GM06990 (cell line): ENCODE measurements at regions not wholly inside any gene's neighbourhood (a gene's known extent, or its start where the extent isn't known, plus 50 kb on each side); places are given as distances from the start of the nearest gene placed in this dataset.

Experiments
- DNase-seq: peaks from one replicate; pipeline ENCODE4 v3.0.0-alpha.2; 2011; ENCODE audit not compliant: insufficient read length; ENCODE audit errors: extremely low read depth
- H3K27me3 ChIP-seq: replicated peaks from 2 replicates; pipeline ENCODE4 v1.6.0; 2011; ENCODE audit warnings: low read length; ENCODE audit not compliant: control insufficient read depth, insufficient read depth
- H3K36me3 ChIP-seq: 2 replicates; pipeline ENCODE4 v1.5.1; 2011; ENCODE audit warnings: low read length; ENCODE audit not compliant: control insufficient read depth, insufficient read depth
- H3K4me3 ChIP-seq: replicated peaks from 2 replicates; pipeline ENCODE4 v1.5.1; 2011; ENCODE audit warnings: low read depth, mild to moderate bottlenecking, control low read depth, low read length
- TF ChIP-seq, protein P1 (sequence below): IDR thresholded peaks from 2 replicates; pipeline ENCODE4 v1.5.1; 2011; ENCODE audit warnings: low read length, control low read depth, mild to moderate bottlenecking, inconsistent platforms; ENCODE audit not compliant: insufficient read depth, poor library complexity, severe bottlenecking

DNA sequence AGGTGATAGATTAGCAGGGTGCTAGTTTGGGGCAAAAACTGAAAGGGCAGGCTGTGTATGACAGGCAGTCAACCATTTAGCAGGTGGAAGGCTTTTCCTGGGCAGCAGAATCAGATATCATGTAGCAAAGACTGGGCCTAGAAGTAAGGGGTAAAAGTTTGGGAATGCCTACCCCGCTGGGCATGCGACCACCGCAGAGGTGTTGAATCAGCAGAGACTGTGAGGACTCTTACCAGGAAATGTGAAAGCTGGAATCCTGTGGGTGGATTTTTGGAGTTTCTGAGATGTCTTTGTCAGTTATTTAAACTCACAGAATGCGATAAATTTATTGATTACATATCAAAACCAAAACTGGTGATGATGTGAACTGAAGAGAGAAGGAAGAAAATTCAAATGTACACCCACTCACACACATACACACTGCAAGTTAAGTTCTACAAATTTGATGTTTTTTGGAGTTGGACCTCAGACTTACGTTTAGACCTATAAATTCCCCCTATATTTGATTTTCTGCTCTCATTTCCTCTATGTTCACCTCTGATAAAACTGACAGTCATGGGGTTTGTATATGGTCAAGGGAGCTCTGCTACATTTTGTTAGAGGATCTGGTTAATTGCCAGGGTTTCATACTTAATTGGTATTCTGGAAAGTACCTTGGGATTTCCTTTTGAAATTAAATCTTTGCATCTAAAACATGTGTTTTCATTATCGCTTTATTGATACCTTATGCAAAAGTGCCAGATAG lies 333.6 kb downstream of the CSNK1G3 start:
- no peaks in the 10 kb centered on the region for H3K36me3 ChIP-seq
- TF ChIP-seq, protein P1, sequence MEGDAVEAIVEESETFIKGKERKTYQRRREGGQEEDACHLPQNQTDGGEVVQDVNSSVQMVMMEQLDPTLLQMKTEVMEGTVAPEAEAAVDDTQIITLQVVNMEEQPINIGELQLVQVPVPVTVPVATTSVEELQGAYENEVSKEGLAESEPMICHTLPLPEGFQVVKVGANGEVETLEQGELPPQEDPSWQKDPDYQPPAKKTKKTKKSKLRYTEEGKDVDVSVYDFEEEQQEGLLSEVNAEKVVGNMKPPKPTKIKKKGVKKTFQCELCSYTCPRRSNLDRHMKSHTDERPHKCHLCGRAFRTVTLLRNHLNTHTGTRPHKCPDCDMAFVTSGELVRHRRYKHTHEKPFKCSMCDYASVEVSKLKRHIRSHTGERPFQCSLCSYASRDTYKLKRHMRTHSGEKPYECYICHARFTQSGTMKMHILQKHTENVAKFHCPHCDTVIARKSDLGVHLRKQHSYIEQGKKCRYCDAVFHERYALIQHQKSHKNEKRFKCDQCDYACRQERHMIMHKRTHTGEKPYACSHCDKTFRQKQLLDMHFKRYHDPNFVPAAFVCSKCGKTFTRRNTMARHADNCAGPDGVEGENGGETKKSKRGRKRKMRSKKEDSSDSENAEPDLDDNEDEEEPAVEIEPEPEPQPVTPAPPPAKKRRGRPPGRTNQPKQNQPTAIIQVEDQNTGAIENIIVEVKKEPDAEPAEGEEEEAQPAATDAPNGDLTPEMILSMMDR, result no peak

DNA sequence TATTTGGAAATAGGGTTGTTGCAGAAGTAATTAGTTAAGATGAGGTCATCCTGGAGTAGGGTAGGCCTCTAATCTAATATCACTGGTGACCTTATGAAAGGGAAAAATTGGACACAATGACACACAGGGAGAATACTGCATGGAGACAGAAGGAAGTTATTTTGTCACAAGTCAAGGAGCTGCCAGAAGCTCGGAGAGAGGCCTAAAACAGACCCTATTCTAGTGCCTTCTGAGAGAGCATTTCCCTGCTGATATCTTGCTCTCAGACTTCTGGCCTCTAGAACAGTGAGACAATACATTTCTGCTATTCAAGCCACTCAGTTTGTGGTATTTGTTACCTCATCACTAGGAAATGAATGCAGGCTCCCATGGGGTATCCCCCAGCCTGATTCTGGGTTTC lies 332.9 kb downstream of the CSNK1G3 start:
- TF ChIP-seq, protein P1, result no peak
- H3K36me3 ChIP-seq, result no peaks in the 10 kb centered on the region
- H3K4me3 ChIP-seq, result no peak overlapping the region
- no peaks in the 10 kb centered on the region for H3K27me3 ChIP-seq
- peak; percentile 19 for DNase-seq

More for the DNA sequence above, 333.6 kb downstream of the CSNK1G3 start:
- no peak for DNase-seq
- Histone ChIP-seq H3K4me3 (no peak overlapping the region), H3K27me3 (no peaks in the 10 kb centered on the region)

DNA sequence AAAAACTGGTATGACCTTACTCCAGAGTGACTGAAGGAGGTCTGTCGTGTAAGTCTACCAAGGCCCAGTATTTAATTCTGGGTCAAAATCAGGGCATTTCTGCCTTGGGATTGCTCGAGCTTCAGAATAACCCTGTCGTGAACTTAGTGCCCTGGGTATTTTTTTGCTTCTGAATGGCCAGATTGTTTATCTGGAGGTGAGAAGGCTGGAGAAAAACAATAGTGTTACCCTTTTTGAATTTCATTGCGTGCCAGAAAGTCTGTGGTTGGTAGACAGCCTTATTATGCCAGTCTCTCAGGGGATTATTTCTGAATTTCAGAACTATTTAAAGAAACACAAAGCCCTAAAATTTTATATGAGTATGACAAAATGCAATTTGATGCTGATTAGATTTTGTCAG lies 323.4 kb downstream of the CSNK1G3 start:
- no peak overlapping the region for H3K4me3 ChIP-seq
- TF ChIP-seq, protein P1, result no peak
- DNase-seq, result no peak
- no peaks in the 10 kb centered on the region for H3K36me3 ChIP-seq
- H3K27me3 ChIP-seq, result no peaks in the 10 kb centered on the region

DNA sequence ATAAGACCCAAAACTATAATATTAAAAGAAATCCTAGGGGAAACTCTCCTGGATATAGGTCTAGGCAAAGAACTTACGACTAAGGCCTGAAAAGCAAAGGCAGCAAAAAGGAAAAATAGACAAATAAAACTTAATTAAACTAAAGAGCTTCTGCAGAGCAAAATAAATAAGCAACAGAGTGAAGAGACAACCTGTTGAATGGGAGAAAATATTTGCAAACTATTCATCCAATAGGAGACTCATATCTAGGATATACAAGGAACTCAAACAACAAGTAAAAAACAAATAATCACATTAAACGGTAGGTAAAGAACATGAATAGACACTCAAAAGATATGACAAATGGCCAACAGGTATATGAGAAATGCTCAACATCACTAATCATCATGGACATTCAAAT lies 318.6 kb downstream of the CSNK1G3 start:
- H3K4me3 ChIP-seq, result no peak overlapping the region
- DNase-seq, result no peak
- no peaks in the 10 kb centered on the region for H3K36me3 ChIP-seq
- TF ChIP-seq, protein P1, result no peak
- no peaks in the 10 kb centered on the region for H3K27me3 ChIP-seq

DNA sequence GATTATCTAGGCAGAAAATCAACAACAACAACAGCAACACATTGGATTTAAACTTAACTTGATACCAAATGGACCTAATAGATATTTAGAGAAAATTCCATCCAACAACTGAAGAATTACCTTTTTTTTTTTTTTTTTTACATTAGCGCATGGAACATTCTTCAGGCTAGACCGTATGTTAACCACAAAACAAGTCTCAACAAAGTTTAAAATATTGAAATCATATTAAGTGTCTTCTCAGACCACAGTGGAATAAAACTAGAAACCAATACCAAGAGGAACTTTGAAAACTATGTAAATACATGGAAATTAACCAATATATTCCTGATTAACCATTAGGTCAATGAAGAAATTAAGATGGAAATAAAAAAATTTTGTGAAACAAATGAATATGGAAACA lies 315.8 kb downstream of the CSNK1G3 start:
- Histone ChIP-seq H3K36me3 (no peaks in the 10 kb centered on the region), H3K4me3 (no peak overlapping the region), H3K27me3 (no peaks in the 10 kb centered on the region)
- TF ChIP-seq, protein P1, result no peak
- no peak for DNase-seq
